Fibroblast of pulmonary artery (primary cell): ENCODE measurements at regions not wholly inside any gene's neighbourhood (a gene's known extent, or its start where the extent isn't known, plus 50 kb on each side); places are given as distances from the start of the nearest gene placed in this dataset.

Experiments
- DNase-seq: peaks from one replicate; pipeline ENCODE4 v3.0.0-alpha.2; 2010; ENCODE audit warnings: low read depth
- H3K4me3 ChIP-seq: replicated peaks from 2 replicates; pipeline ENCODE4 v1.5.1; 2011; ENCODE audit warnings: low read depth, mild to moderate bottlenecking, control low read depth, low read length, moderate library complexity
- TF ChIP-seq, protein P1 (sequence below): IDR thresholded peaks from 2 replicates; pipeline ENCODE4 v1.5.1; 2011; ENCODE audit warnings: mild to moderate bottlenecking, control low read depth, low read length, inconsistent platforms; ENCODE audit errors: missing control alignments

DNA sequence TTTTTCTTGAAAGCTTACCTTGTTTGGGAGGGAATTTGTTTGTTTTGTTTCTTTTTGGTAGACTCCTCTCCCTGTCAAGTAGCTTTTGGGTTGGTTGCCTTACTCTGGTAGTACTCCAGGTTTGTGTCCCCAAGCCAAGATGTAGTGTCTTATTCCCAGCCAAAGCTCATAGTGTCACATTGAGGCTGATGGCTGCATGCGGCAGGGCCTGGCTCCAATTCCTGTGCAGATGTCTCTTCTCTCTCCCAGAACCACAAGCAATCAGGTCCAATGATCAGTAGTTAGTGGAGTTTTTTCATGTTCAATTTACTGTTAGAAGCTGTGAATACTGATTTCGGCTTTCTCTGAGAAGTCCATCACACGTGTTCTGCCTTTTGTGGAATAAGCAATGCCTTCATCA is 221.1 kb upstream of the THBS1 start:
- TF ChIP-seq, protein P1, sequence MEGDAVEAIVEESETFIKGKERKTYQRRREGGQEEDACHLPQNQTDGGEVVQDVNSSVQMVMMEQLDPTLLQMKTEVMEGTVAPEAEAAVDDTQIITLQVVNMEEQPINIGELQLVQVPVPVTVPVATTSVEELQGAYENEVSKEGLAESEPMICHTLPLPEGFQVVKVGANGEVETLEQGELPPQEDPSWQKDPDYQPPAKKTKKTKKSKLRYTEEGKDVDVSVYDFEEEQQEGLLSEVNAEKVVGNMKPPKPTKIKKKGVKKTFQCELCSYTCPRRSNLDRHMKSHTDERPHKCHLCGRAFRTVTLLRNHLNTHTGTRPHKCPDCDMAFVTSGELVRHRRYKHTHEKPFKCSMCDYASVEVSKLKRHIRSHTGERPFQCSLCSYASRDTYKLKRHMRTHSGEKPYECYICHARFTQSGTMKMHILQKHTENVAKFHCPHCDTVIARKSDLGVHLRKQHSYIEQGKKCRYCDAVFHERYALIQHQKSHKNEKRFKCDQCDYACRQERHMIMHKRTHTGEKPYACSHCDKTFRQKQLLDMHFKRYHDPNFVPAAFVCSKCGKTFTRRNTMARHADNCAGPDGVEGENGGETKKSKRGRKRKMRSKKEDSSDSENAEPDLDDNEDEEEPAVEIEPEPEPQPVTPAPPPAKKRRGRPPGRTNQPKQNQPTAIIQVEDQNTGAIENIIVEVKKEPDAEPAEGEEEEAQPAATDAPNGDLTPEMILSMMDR, result no peak
- H3K4me3 ChIP-seq, result no peak overlapping the region

DNA sequence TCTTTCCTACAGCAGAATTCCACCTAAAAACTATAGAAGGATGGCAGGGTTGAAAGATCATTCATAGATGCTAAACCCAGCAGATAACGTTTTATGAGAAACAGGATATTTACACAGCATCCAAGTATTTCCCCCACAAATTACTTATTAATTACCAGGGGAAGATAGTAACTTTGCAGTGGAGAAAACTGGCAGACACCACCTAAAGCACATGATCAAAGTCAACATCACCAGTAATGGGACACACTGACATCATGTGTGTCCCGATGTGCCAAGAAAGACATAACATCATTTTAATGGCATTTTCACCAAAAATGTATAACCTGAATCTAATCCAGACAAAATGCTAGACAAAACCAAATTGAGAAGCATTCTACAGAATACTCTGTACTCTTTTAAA is 220.4 kb upstream of the THBS1 start:
- DNase-seq, result peak; percentile 22
- H3K4me3 ChIP-seq, result no peak overlapping the region
- TF ChIP-seq, protein P1, result no peak

More for the DNA sequence above, 221.1 kb upstream of the THBS1 start:
- no peak for DNase-seq

DNA sequence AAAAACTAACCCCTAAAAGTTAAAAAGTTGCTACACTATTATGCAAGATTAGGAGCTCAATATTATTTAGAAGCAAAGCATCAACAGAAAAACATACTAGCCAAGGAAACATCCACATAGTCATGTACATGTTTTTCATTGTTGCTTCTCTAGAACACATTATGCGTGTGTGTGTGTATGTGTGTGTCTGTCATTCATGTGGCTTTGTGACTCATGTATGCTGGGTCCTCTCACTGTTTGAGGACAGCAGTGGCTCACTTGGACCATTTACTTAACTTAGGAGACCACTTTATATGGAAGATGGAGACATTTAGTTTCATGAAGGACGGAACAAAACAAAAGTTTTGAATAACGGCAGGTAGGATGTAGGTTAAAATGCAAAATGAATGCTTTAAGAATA is 219.4 kb upstream of the THBS1 start:
- peak; percentile 8 for DNase-seq
- TF ChIP-seq, protein P1, result no peak
- no peak overlapping the region for H3K4me3 ChIP-seq

DNA sequence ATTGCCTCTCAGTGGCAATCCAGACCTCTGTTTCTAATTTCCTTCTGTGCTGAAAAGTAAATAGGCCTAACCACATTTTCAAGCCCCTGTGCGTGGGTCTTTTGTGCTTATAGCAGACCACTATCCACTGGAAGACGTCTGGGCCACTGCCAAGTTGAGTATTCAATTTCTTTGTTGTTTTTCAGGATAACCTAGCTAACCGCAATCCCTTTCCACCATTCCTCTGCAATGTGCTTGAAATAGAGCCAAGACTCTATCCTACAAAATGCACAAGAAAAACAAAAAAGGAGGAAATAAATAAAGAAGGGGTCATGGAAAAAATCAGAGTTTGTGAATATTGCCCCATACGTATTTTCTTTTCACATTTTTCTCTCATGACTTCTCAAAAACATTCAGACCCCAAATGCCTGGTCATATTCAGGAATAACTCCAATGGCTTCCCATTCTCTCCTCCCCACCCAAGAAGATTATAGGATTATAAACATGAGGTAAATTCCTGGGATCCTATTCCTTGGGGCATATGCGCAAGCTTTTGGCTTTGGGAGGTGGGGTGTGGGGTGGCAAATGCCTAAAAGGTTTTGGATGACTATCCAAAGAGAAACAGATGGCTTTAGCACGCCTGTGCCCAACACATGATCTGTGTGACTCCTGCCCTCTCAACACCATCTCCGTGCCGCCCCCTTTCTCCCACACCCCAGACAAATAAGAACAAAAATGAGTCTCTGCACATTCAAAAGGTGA is 217.9 kb upstream of the THBS1 start:
- DNase-seq, result peak; percentile 91
- H3K4me3 ChIP-seq, result no peak overlapping the region
- TF ChIP-seq, protein P1, result no peak

DNA sequence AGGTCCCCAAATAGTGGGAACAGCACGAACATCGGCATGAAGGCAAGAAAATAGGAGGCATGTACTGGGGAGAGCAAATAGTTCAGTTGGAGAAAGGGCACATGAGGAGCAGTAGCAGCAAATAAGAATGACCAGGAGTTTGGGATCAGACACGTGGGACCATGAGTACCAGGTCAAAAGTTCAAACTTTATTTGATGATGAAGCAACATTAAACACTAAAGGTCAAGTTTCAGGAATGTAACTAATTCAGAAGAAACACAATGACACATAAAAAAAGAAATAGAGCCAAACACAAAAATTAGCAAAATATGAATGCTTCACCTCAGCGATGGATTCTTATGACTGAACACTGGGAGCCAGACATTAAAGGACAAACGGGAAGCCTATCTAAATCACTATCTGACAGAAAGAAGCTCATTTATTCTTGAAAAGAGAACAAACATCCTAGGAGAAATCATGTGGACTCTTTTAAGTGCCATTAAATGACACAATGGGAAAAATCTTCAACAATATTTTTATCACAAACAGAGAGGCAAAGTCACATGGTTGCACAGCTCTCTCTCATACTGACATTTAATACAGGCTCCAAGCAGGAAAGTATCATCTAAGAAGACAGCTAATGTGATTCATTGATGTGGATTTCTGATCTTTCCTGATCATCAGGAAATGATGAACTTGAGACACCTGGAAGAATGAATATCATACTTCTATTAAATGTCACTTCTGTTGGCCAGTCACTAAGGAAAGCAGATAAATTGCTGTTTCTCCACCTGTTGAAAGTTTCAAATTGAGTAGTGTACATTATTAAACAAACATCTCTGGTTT is 216.9 kb upstream of the THBS1 start:
- H3K4me3 ChIP-seq, result no peak overlapping the region
- peak; percentile 49 for DNase-seq
- TF ChIP-seq, protein P1, result no peak

DNA sequence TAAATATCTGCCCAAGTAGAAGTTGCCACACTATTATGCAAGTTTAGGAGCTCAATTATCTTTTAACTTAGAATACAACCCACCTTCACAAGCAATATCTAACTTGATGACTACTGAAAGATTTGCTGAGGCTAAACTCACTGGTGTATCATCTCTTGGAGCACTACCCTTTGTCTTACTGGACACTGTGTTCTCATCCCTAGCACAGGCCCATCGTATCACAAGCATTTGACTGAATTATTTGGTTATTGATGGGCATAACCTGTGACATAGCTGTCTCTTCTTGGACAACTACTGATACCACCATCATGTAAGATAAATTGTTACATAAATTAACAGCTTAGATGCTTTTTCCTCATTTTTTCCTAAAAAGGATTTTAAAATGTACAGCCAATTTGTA is 216.2 kb upstream of the THBS1 start:
- TF ChIP-seq, protein P1, result no peak
- no peak for DNase-seq
- no peak overlapping the region for H3K4me3 ChIP-seq

DNA sequence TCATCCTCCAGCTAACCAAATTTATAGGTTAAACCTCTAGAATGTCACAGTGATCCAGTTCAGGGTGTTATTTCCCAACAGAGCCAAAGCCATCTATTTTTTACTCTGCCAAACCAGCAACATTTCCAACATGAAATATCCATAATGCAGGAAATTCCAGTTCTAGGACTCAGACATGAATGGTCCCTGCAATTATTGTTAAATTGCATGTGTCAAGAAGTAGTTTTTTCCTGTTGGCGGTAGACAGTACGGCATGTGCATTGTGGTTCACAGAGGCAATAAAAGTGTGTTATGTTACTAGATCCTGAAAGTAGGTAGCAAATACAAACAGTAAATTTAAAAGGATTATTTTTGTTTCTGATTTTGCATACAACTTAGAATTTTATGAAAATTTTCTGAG is 215.7 kb upstream of the THBS1 start:
- peak; percentile 74 for DNase-seq
- TF ChIP-seq, protein P1, result no peak
- H3K4me3 ChIP-seq, result no peak overlapping the region
